ENCODE measurements at regions not wholly inside any gene's neighbourhood (a gene's known extent, or its start where the extent isn't known, plus 50 kb on each side); places are given as distances from the start of the nearest gene placed in this dataset.

DNA sequence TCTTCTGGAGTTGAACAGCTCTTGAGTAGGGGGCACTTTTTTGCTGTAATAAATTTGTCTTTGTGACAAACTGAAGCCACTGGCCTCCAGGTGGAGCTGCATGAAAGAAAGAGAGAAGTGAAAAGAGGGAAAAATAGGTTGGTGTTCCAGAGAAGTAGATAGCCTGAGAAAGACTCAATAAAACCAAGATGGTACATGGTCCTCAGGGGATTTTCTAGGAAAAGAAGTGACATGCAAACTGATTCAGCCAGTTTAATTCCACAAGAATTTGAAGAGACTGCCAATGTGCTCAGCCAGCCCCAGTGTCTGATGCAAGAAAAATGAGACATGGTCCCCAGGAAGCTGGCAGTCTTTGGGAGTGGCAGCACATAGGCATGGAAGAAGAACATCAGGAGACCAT is 152.7 kb downstream of the CD47 start:
- no peaks in the 10 kb centered on the region for H4K20me1 ChIP-seq (ENCODE audit: insufficient read depth, low read length)
- ChIA-PET POLR2A (no interaction called here), CTCF (ENCODE audit: unreplicated experiment) (interaction anchor here (0.6 kb wide), 1 partner anchor 207 kb away, joined by 4 read pairs; no protein-coding TSS in a partner anchor)
- TF ChIP-seq CTCF (conservative IDR thresholded peaks at IDR 0.05; ENCODE audit: low read length) (peak; percentile 75), EZH2phosphoT487 (IDR thresholded peaks at IDR 0.05; ENCODE audit: borderline replicate concordance, low read depth, low read length) (no peak)
- no peaks in the 10 kb centered on the region for H3K9me2 ChIP-seq (ENCODE audit: insufficient read depth, low read length)
- BruUV-seq (replicated peaks): no TSS peak
- H3K9me3 ChIP-seq (ENCODE audit: low read length): no peaks in the 10 kb centered on the region
- H3K4me3 ChIP-seq (ENCODE audit: low read depth, low read length, poor library complexity, severe bottlenecking): no peak overlapping the region
- H3K27ac ChIP-seq (ENCODE audit: low read depth, low read length, poor library complexity, severe bottlenecking): no peak overlapping the region
- no peak overlapping the region for H2AFZ ChIP-seq (ENCODE audit: low read length)
- no peaks in the 10 kb centered on the region for H3K79me2 ChIP-seq (ENCODE audit: insufficient read depth, low read depth, low read length)
- H3K4me2 ChIP-seq (ENCODE audit: low read length): no peak overlapping the region
- no peaks in the 10 kb centered on the region for H3K36me3 ChIP-seq (ENCODE audit: insufficient read depth, low read length)
- H3K4me1 ChIP-seq (ENCODE audit: insufficient read depth, low read length, poor library complexity, severe bottlenecking): no peaks in the 10 kb centered on the region
- intact Hi-C loops (cut with micrococcal nuclease; ENCODE audit: unreplicated experiment): loop anchor here (1.0 kb wide), 1 partner anchor 539 kb away; no protein-coding TSS in a partner anchor
- DNase-seq (ENCODE audit: low spot score): peak; percentile 27

DNA sequence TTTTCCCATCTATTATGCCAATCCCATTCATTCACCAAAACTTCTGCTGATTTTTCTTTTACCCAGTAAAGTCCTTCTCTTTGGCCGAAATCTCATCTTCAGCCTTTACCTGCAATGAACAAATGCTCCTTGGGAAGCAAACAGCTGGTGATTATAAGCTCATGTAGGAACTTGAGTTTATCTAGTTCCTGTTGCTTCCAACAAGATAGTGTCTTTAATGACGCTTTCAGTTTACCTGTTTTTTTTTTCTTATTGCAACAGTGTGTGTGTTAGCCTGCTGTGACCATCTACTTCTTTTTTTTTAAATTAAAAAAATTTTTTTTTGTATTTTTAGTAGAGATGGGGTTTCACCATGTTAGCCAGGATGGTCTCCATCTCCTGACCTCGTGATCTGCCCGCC is 156.0 kb downstream of the CD47 start:
- no peak for TF ChIP-seq EZH2phosphoT487 (IDR thresholded peaks at IDR 0.05; ENCODE audit: borderline replicate concordance, low read depth, low read length)
- no peak for TF ChIP-seq CTCF (conservative IDR thresholded peaks at IDR 0.05; ENCODE audit: low read length)
- no peak for DNase-seq (ENCODE audit: low spot score)
- no peaks in the 10 kb centered on the region for H4K20me1 ChIP-seq (ENCODE audit: insufficient read depth, low read length)
- no peak overlapping the region for H3K27ac ChIP-seq (ENCODE audit: low read depth, low read length, poor library complexity, severe bottlenecking)
- no peak overlapping the region for H3K4me2 ChIP-seq (ENCODE audit: low read length)
- BruUV-seq (replicated peaks): no TSS peak
- no peaks in the 10 kb centered on the region for H3K9me3 ChIP-seq (ENCODE audit: low read length)
- H3K79me2 ChIP-seq (ENCODE audit: insufficient read depth, low read depth, low read length): no peaks in the 10 kb centered on the region
- H3K9me2 ChIP-seq (ENCODE audit: insufficient read depth, low read length): no peaks in the 10 kb centered on the region
- H3K4me3 ChIP-seq (ENCODE audit: low read depth, low read length, poor library complexity, severe bottlenecking): no peak overlapping the region
- no peaks in the 10 kb centered on the region for H3K36me3 ChIP-seq (ENCODE audit: insufficient read depth, low read length)
- H3K4me1 ChIP-seq (ENCODE audit: insufficient read depth, low read length, poor library complexity, severe bottlenecking): no peaks in the 10 kb centered on the region
- intact Hi-C loops (cut with micrococcal nuclease; ENCODE audit: unreplicated experiment): no loop called here
- H2AFZ ChIP-seq (ENCODE audit: low read length): no peak overlapping the region
- CTCF ChIA-PET (ENCODE audit: unreplicated experiment): no interaction called here
- POLR2A ChIA-PET: no interaction called here

GRCh38 chr3:107933450-107933849 is 157.4 kb downstream of the CD47 start:
- H3K27ac ChIP-seq (ENCODE audit: low read depth, low read length, poor library complexity, severe bottlenecking): no peak overlapping the region
- no peaks in the 10 kb centered on the region for H3K9me3 ChIP-seq (ENCODE audit: low read length)
- H4K20me1 ChIP-seq (ENCODE audit: insufficient read depth, low read length): no peaks in the 10 kb centered on the region
- BruUV-seq (replicated peaks): no TSS peak
- ChIA-PET POLR2A (interaction anchor here (1.0 kb wide), 1 partner anchor 542 kb away, joined by 5 read pairs; no protein-coding TSS in a partner anchor), CTCF (ENCODE audit: unreplicated experiment) (no interaction called here)
- H3K79me2 ChIP-seq (ENCODE audit: insufficient read depth, low read depth, low read length): no peaks in the 10 kb centered on the region
- H3K36me3 ChIP-seq (ENCODE audit: insufficient read depth, low read length): no peaks in the 10 kb centered on the region
- H3K9me2 ChIP-seq (ENCODE audit: insufficient read depth, low read length): no peaks in the 10 kb centered on the region
- H3K4me3 ChIP-seq (ENCODE audit: low read depth, low read length, poor library complexity, severe bottlenecking): no peak overlapping the region
- intact Hi-C loops (cut with micrococcal nuclease; ENCODE audit: unreplicated experiment): no loop called here
- H3K4me1 ChIP-seq (ENCODE audit: insufficient read depth, low read length, poor library complexity, severe bottlenecking): no peaks in the 10 kb centered on the region
- no peak overlapping the region for H2AFZ ChIP-seq (ENCODE audit: low read length)
- no peak for TF ChIP-seq EZH2phosphoT487 (IDR thresholded peaks at IDR 0.05; ENCODE audit: borderline replicate concordance, low read depth, low read length)
- no peak for TF ChIP-seq CTCF (conservative IDR thresholded peaks at IDR 0.05; ENCODE audit: low read length)
- no peak overlapping the region for H3K4me2 ChIP-seq (ENCODE audit: low read length)
- no peak for DNase-seq (ENCODE audit: low spot score)

All from OCI-LY7 (cell line).